ENCODE measurements at regions not wholly inside any gene's neighbourhood (a gene's known extent, or its start where the extent isn't known, plus 50 kb on each side); places are given as distances from the start of the nearest gene placed in this dataset.

DNA sequence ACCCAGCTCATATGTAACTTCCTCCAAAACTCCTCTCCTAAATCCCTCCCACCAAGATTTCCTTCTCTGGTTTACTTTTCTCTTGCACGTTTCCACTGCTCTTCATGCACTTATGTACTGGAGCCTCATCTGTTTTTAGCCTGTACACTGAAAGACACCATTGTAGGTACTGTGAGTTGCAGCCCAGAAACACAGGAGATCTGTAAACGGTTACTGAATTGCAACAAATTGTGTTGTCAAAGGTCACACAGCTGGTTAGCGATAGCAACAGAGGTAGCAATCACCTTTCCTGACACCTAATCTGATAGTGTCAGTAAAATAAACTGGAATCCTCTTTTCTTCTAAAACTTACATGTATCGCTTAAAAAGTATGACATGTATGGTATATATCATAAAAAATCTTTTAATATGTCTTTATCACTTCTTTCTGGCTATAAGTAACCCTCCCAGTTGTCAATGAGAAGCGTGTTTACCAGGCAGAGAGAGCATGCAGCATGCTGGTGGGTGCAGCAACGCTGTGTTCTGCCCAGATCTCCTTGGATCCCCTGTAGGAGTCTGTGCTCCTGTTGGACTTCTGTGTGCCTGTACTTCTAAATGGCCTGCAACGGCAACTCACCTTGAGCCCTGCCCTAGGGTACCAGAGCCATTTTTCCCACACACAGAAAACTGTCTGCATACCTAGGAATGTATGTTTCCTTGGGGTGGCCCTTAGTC, 121.5 kb upstream of the CPM start:
- TF ChIP-seq MYC (IDR thresholded peaks at IDR 0.05; ENCODE audit: low read depth, low read length) (no peak), POLR2A (IDR thresholded peaks at IDR 0.05; ENCODE audit: extremely low read depth, insufficient read length) (no peak)
- TF ChIP-seq, protein P1, sequence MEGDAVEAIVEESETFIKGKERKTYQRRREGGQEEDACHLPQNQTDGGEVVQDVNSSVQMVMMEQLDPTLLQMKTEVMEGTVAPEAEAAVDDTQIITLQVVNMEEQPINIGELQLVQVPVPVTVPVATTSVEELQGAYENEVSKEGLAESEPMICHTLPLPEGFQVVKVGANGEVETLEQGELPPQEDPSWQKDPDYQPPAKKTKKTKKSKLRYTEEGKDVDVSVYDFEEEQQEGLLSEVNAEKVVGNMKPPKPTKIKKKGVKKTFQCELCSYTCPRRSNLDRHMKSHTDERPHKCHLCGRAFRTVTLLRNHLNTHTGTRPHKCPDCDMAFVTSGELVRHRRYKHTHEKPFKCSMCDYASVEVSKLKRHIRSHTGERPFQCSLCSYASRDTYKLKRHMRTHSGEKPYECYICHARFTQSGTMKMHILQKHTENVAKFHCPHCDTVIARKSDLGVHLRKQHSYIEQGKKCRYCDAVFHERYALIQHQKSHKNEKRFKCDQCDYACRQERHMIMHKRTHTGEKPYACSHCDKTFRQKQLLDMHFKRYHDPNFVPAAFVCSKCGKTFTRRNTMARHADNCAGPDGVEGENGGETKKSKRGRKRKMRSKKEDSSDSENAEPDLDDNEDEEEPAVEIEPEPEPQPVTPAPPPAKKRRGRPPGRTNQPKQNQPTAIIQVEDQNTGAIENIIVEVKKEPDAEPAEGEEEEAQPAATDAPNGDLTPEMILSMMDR (IDR thresholded peaks at IDR 0.05; ENCODE audit: low read depth, low read length): no peak
- TF ChIP-seq, protein P2, sequence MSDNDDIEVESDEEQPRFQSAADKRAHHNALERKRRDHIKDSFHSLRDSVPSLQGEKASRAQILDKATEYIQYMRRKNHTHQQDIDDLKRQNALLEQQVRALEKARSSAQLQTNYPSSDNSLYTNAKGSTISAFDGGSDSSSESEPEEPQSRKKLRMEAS (IDR thresholded peaks at IDR 0.05; ENCODE audit: low read depth, low read length): no peak
- no peak overlapping the region for H3K4me3 ChIP-seq (ENCODE audit: low read depth, low read length)
- no peak for DNase-seq (ENCODE audit: low read depth)

DNA sequence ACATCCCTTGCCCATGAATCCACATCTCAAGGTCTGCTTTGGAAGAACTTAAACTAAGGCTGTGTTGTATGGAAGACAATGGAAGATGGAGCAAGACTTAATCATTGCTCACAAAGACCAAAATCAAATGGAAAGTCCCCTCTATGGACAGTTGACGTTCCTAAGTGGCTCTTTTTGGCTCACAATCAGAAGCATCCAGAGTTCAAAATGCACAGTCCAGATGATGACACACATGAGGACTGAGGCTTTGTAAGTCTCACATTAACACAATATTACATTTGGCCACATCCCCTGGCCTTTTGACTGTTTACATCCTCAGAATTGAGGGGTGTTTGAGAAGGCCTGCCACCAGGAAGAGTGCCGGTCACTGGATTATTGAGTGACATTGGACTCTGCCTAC, 122.3 kb upstream of the CPM start:
- TF ChIP-seq, protein P2 (IDR thresholded peaks at IDR 0.05; ENCODE audit: low read depth, low read length): no peak
- TF ChIP-seq MYC (IDR thresholded peaks at IDR 0.05; ENCODE audit: low read depth, low read length): no peak
- TF ChIP-seq, protein P1 (IDR thresholded peaks at IDR 0.05; ENCODE audit: low read depth, low read length): no peak
- no peak for TF ChIP-seq POLR2A (IDR thresholded peaks at IDR 0.05; ENCODE audit: extremely low read depth, insufficient read length)
- no peak overlapping the region for H3K4me3 ChIP-seq (ENCODE audit: low read depth, low read length)
- no peak for DNase-seq (ENCODE audit: low read depth)

DNA sequence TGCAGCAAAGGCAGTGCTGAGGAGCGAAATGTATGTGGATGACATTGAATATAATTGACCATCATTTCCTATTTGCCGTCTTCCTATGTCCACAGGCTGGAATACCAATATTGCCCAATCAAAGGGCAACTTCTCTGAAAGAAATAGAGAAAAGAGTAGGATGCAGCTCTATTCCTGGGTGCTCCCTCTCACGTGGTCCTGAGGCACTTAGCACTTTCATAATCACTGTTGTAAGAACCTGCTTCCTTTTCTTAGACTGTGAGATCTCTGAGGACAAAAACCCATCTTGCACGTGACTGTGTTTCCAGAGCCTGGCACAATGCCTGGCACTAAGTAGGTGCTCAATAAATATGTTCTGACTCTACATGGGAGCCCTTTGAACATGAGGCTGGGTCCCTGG, 122.7 kb upstream of the CPM start:
- TF ChIP-seq, protein P2 (IDR thresholded peaks at IDR 0.05; ENCODE audit: low read depth, low read length): no peak
- TF ChIP-seq, protein P1 (IDR thresholded peaks at IDR 0.05; ENCODE audit: low read depth, low read length): no peak
- TF ChIP-seq MYC (IDR thresholded peaks at IDR 0.05; ENCODE audit: low read depth, low read length) (no peak), POLR2A (IDR thresholded peaks at IDR 0.05; ENCODE audit: extremely low read depth, insufficient read length) (no peak)
- DNase-seq (ENCODE audit: low read depth): no peak
- H3K4me3 ChIP-seq (ENCODE audit: low read depth, low read length): no peak overlapping the region

DNA sequence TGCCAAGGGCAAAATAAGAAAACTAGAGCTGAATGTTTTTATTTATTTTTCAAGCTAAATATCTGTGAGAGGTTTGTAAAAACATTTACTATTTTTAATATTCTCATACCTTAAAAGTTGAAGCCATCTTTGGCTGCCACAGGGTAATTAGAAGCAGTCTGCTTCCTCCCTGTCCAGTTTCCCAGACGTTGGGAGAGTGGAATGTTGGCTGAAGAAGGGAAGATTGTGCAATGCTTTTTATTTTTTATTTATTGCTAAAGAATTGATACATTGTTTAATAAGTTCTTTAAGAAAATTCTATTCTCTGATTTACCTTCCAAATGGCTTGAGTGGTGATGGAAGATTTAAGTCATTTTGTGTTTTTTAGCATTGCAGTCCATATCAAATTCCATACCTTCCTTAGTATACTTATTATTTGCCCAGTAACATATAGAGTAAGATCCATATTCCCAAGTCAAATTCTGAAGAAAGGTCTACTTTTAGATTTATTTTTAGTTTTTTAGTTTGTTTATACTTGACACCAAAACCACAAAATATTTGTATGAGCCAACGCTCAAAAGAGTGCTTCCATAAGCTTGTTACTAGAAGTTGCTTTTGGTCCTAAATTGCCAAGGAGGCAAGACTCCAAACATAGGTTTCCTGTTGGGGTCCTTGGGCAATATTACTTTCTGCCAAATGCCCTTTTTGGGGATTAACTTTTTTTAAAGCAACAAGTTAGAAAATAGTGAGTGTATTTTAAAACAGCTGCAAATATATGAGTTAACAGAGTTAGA, 124.0 kb upstream of the CPM start:
- H3K4me3 ChIP-seq (ENCODE audit: low read depth, low read length): no peak overlapping the region
- no peak for DNase-seq (ENCODE audit: low read depth)
- TF ChIP-seq, protein P2 (IDR thresholded peaks at IDR 0.05; ENCODE audit: low read depth, low read length): no peak
- TF ChIP-seq, protein P1 (IDR thresholded peaks at IDR 0.05; ENCODE audit: low read depth, low read length): no peak
- no peak for TF ChIP-seq POLR2A (IDR thresholded peaks at IDR 0.05; ENCODE audit: extremely low read depth, insufficient read length)
- no peak for TF ChIP-seq MYC (IDR thresholded peaks at IDR 0.05; ENCODE audit: low read depth, low read length)

DNA sequence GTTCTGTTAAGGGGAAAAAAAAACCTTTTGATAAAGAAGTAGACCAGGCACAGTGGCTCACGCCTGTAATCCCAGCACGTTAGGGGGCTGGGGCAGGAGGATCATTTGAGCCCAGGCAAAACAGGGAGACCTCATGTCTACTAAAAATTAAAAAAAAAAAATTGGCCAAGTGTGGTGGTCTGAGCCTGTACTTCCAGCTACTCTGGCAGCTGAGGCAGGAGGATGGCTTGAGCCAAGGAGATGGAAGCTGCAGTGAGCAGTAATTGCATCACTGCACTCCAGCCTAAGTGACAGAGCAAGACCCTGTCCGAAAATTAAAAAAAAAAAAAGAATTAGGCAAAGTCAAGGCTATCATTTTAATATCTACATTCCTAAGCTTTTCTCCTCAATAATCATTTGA, 124.8 kb upstream of the CPM start:
- no peak for DNase-seq (ENCODE audit: low read depth)
- TF ChIP-seq, protein P1 (IDR thresholded peaks at IDR 0.05; ENCODE audit: low read depth, low read length): no peak
- no peak for TF ChIP-seq POLR2A (IDR thresholded peaks at IDR 0.05; ENCODE audit: extremely low read depth, insufficient read length)
- no peak for TF ChIP-seq MYC (IDR thresholded peaks at IDR 0.05; ENCODE audit: low read depth, low read length)
- TF ChIP-seq, protein P2 (IDR thresholded peaks at IDR 0.05; ENCODE audit: low read depth, low read length): no peak
- H3K4me3 ChIP-seq (ENCODE audit: low read depth, low read length): no peak overlapping the region
